GM12878 (cell line): ENCODE measurements at regions not wholly inside any gene's neighbourhood (a gene's known extent, or its start where the extent isn't known, plus 50 kb on each side); places are given as distances from the start of the nearest gene placed in this dataset.

Experiments used
- ATAC-seq: fragments of 200-7000 bp; cut with Tn5 transposase; 3 replicates; pipeline ENCODE4 v1.9.1; 2020; ENCODE audit warnings: mild to moderate bottlenecking, moderate library complexity
- BruUV-seq: library from RNA; stranded (reverse); fragments of 400-500 nt; replicated peaks from 2 replicates; lab custom pipeline; 2021; lab: Mats Ljungman, UMichigan
- CTCF ChIA-PET: fragments of 300-600 bp; sonication (Branson Sonifier 250); formaldehyde crosslinking; extraction: SDS; loops from one replicate; lab custom pipeline; 2021; ENCODE audit warnings: inconsistent platforms; lab: Yijun Ruan, JAX
- POLR2A ChIA-PET: fragments of 350-600 bp; formaldehyde crosslinking; extraction: SDS; loops from one replicate; lab custom pipeline; 2021; ENCODE audit warnings: inconsistent platforms; lab: Charles Lee
- RAD21 ChIA-PET: fragments of 300-600 bp; sonication (Branson Sonifier 250); formaldehyde crosslinking; loops from one replicate; lab custom pipeline; 2023; ENCODE audit warnings: antibody characterized with exemption; ENCODE audit not compliant: unreplicated experiment; lab: Charles Lee
- SMC1A ChIA-PET: fragments of 300-600 bp; sonication (Branson Sonifier 250); formaldehyde crosslinking; loops from one replicate; lab custom pipeline; 2023; ENCODE audit not compliant: unreplicated experiment, uncharacterized antibody; lab: Charles Lee
- DNase-seq: peaks from one replicate; pipeline ENCODE4 v3.0.0-alpha.2; 2011; ENCODE audit warnings: low read depth, low spot score
- FAIRE-seq: peaks from 3 replicates; lab custom pipeline; 2011; peaks lifted over from hg19 to GRCh38; lab: Jason Lieb, UNC
- H2AFZ ChIP-seq: 2 replicates; pipeline ENCODE4 v1.6.0; 2011; ENCODE audit warnings: low read depth, low read length, control low read depth; ENCODE audit not compliant: control insufficient read depth
- H3K27ac ChIP-seq: 2 replicates; pipeline ENCODE4 v1.5.1; 2011; ENCODE audit warnings: control low read depth; ENCODE audit not compliant: control insufficient read depth, insufficient read depth
- H3K27me3 ChIP-seq, 2 experiments: replicated peaks in 1 of 2; 2 replicates each; pipeline versions ENCODE4 v1.6.0 to v1.6.1; 2011; ENCODE audit warnings: low read length in 1 of 2; ENCODE audit not compliant: control insufficient read depth in 2 of 2, insufficient read depth in 2 of 2
- H3K36me3 ChIP-seq, 2 experiments: 2 replicates each; pipeline ENCODE4 v1.5.1; 2011; ENCODE audit warnings: low read length in 1 of 2; ENCODE audit not compliant: control insufficient read depth in 2 of 2, insufficient read depth in 2 of 2
- H3K4me1 ChIP-seq: 2 replicates; pipeline ENCODE4 v1.6.1; 2011; ENCODE audit warnings: mild to moderate bottlenecking, low read length, moderate library complexity, mixed read lengths; ENCODE audit not compliant: control insufficient read depth, insufficient read depth
- H3K4me2 ChIP-seq: 2 replicates; pipeline ENCODE4 v1.6.0; 2011; ENCODE audit warnings: control low read depth; ENCODE audit not compliant: control insufficient read depth, insufficient read depth
- H3K4me3 ChIP-seq: fragments of 200-600 bp; sonication (generic); 2 replicates; pipeline ENCODE4 v1.5.1; 2016
- H3K79me2 ChIP-seq: 2 replicates; pipeline ENCODE4 v1.6.0; 2011; ENCODE audit warnings: low read length; ENCODE audit not compliant: control insufficient read depth, insufficient read depth
- H3K9ac ChIP-seq: 2 replicates; pipeline ENCODE4 v1.8.0; 2011; ENCODE audit warnings: low read length, control low read depth, mixed read lengths; ENCODE audit not compliant: control insufficient read depth, insufficient read depth
- H3K9me3 ChIP-seq: replicated peaks from 3 replicates; pipeline ENCODE4 v1.5.1; 2011; ENCODE audit warnings: mild to moderate bottlenecking, low read length; ENCODE audit not compliant: control insufficient read depth, insufficient read depth
- H4K20me1 ChIP-seq: 2 replicates; pipeline ENCODE4 v1.6.0; 2011; ENCODE audit not compliant: control insufficient read depth, insufficient read depth
- CBX3 ChIP-seq: fragments of 200-600 bp; sonication (generic); IDR thresholded peaks from 2 replicates; pipeline ENCODE4 v1.6.1; 2016; ENCODE audit warnings: low read depth, borderline replicate concordance
- HDAC2 ChIP-seq: fragments of 200-600 bp; sonication (generic); IDR thresholded peaks from 2 replicates; pipeline ENCODE4 v1.6.1; 2017
- KLF5 ChIP-seq: fragments of 450-650 bp; IDR thresholded peaks from 2 replicates; pipeline ENCODE4 v1.6.1; 2014; ENCODE audit warnings: mild to moderate bottlenecking; ENCODE audit not compliant: partially characterized antibody
- PAX5 ChIP-seq: IDR thresholded peaks from 2 replicates; pipeline ENCODE4 v1.6.1; 2011; ENCODE audit warnings: low read depth, low read length, borderline replicate concordance
- RCOR1 ChIP-seq: conservative IDR thresholded peaks from 2 replicates; pipeline ENCODE4 v1.6.1; 2012; ENCODE audit warnings: low read depth, low read length, improper control_type of control experiment
- SMAD5 ChIP-seq: IDR thresholded peaks from 2 replicates; pipeline ENCODE4 v1.6.1; 2016; ENCODE audit warnings: antibody characterized with exemption, low read depth
- SMARCA5 ChIP-seq: fragments of 450-650 bp; IDR thresholded peaks from 2 replicates; pipeline ENCODE4 v1.6.1; 2017; ENCODE audit warnings: mild to moderate bottlenecking
- SP1 ChIP-seq: IDR thresholded peaks from one replicate; pipeline ENCODE4 v1.6.1; 2011; ENCODE audit warnings: low read depth, low read length
- TAF1 ChIP-seq: IDR thresholded peaks from 2 replicates; pipeline ENCODE4 v1.6.1; 2011; ENCODE audit warnings: mild to moderate bottlenecking, low read depth, low read length, borderline replicate concordance
- ZNF217 ChIP-seq: fragments of 450-650 bp; IDR thresholded peaks from 2 replicates; pipeline ENCODE4 v1.6.1; 2017; ENCODE audit warnings: antibody characterized with exemption, mild to moderate bottlenecking
- WGBS: methylation state at CpG from one replicate; pipeline ENCODE4 v1.1.6; 2016; ENCODE audit warnings: low lambda C conversion rate; ENCODE audit not compliant: insufficient replicate concordance, insufficient coverage; ENCODE audit errors: missing lambda C conversion rate; 5-methylcytosine and 5-hydroxymethylcytosine counted together
- in situ Hi-C: fragments of 300-500 bp; cut with MboI; formaldehyde crosslinking; loops from 9 replicates; pipeline ENCODE4 v1.14.3; 2018; ENCODE audit warnings: mixed read lengths
- intact Hi-C: fragments of 100-400 bp; cut with micrococcal nuclease; formaldehyde crosslinking; loops from one replicate; pipeline ENCODE4 v1.14.2; 2022; ENCODE audit not compliant: unreplicated experiment

- ChIA-PET SMC1A (no interaction called here), POLR2A (no interaction called here), CTCF (no interaction called here), RAD21 (no interaction called here)
- Histone ChIP-seq H3K4me2 (no peak overlapping the region), H3K9ac (no peak overlapping the region), H3K4me1 (no peaks in the 10 kb centered on the region), H3K4me3 (no peak overlapping the region), H3K9me3 (no peaks in the 10 kb centered on the region), H3K79me2 (no peaks in the 10 kb centered on the region), H3K36me3 (no peaks in the 10 kb centered on the region), H3K27me3 (no peaks in the 10 kb centered on the region; a peak in 1 of 4 replicates), H2AFZ (no peak overlapping the region), H3K27ac (no peak overlapping the region), H4K20me1 (no peaks in the 10 kb centered on the region)
- DNase-seq (no peak), FAIRE-seq (no peak), ATAC-seq (no peak)
- in situ Hi-C loops: no loop called here
- 34% methylated on average over 5 of the region's 5 CpGs for WGBS
- no TSS peak for BruUV-seq
- intact Hi-C loops: no loop called here
- TF ChIP-seq SP1 (no peak), KLF5 (no peak)
Observed at GRCh38 chr15:47876986-47877385, 159.7 kb downstream of the SEMA6D start.

DNA sequence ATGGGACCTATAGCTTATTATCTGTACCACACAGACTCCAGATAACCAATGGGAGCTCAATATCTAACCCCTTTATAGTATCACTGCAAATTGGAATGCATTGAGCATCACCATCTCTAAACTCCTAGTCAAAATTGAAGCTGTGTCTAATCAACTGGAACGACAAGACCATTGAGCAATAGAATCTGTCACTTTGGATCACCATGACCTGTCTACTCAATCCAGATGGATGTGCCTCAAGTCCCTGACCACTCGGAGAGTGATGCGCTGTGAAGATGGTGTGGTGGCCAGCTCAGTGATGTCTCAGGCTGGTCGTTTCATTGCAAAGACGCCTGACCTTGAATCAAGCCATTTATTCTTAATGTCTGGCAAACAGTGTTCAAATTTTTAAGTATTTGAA is 160.5 kb downstream of the SEMA6D start:
- Histone ChIP-seq H3K9me3 (no peaks in the 10 kb centered on the region), H3K9ac (no peak overlapping the region), H3K79me2 (no peaks in the 10 kb centered on the region), H4K20me1 (no peaks in the 10 kb centered on the region), H3K36me3 (no peaks in the 10 kb centered on the region), H3K27me3 (no peaks in the 10 kb centered on the region; a peak in 1 of 4 replicates), H2AFZ (no peak overlapping the region), H3K4me2 (no peak overlapping the region), H3K4me1 (no peaks in the 10 kb centered on the region), H3K4me3 (no peak overlapping the region), H3K27ac (no peak overlapping the region)
- 70% methylated on average over 5 of the region's 5 CpGs for WGBS
- CTCF ChIA-PET: no interaction called here
- SMC1A ChIA-PET: no interaction called here
- intact Hi-C loops: no loop called here
- FAIRE-seq (no peak), DNase-seq (no peak), ATAC-seq (no peak)
- POLR2A ChIA-PET: no interaction called here
- TF ChIP-seq SMARCA5: no peak
- TF ChIP-seq RCOR1: no peak
- no peak for TF ChIP-seq SMAD5
- no peak for TF ChIP-seq HDAC2
- TF ChIP-seq TAF1: no peak
- TF ChIP-seq ZNF217: no peak
- no peak for TF ChIP-seq CBX3
- no peak for TF ChIP-seq PAX5
- in situ Hi-C loops: no loop called here
- RAD21 ChIA-PET: no interaction called here
- no TSS peak for BruUV-seq
